CD14-positive monocyte (primary cell): ENCODE measurements at regions not wholly inside any gene's neighbourhood (a gene's known extent, or its start where the extent isn't known, plus 50 kb on each side); places are given as distances from the start of the nearest gene placed in this dataset.

Experiments used
- DNase-seq, 3 donors: peaks; one replicate each; pipeline ENCODE4 v3.0.0-alpha.2; 2011 to 2022
- H2AFZ ChIP-seq: 2 replicates; pipeline ENCODE4 v1.6.0; 2012; ENCODE audit warnings: mild to moderate bottlenecking, low read depth, low read length, inconsistent platforms; ENCODE audit not compliant: insufficient read depth, poor library complexity, severe bottlenecking
- H3K27ac ChIP-seq, 2 donors: 1 replicate in 1 of 2; 2 replicates in 1 of 2; pipeline ENCODE4 v1.5.1; 2012 to 2013; ENCODE audit warnings: low read length in 2 of 2, control low read depth in 1 of 2, inconsistent platforms in 1 of 2, low read depth in 1 of 2, mild to moderate bottlenecking in 1 of 2
- H3K27me3 ChIP-seq, 2 donors: one replicate each; pipeline versions ENCODE4 v1.6.0 to v1.6.1; 2011 to 2013; ENCODE audit warnings: low read length in 2 of 2; ENCODE audit not compliant: control insufficient read depth in 2 of 2, insufficient read depth in 2 of 2
- H3K36me3 ChIP-seq, 2 donors: replicated peaks in 1 of 2; 1 replicate in 1 of 2; 2 replicates in 1 of 2; pipeline versions ENCODE4 v1.5.1 to v1.6.1; 2012 to 2013; ENCODE audit warnings: low read length in 2 of 2, control low read depth in 1 of 2, inconsistent platforms in 1 of 2, mild to moderate bottlenecking in 1 of 2; ENCODE audit not compliant: insufficient read depth in 2 of 2, control insufficient read depth in 1 of 2
- H3K4me1 ChIP-seq, 2 donors: 1 replicate in 1 of 2; 2 replicates in 1 of 2; pipeline versions ENCODE4 v1.5.1 to v1.6.1; 2012 to 2013; ENCODE audit warnings: low read length in 2 of 2, control low read depth in 1 of 2, inconsistent platforms in 1 of 2, mild to moderate bottlenecking in 1 of 2, moderate library complexity in 1 of 2; ENCODE audit not compliant: insufficient read depth in 2 of 2, control insufficient read depth in 1 of 2
- H3K4me2 ChIP-seq: replicated peaks from 2 replicates; pipeline ENCODE3; 2012; ENCODE audit warnings: low read length, moderate library complexity, mild to moderate bottlenecking; ENCODE audit not compliant: poor library complexity, severe bottlenecking; ENCODE audit errors: extremely low read depth
- H3K4me3 ChIP-seq, 3 experiments: fragments of 200-600 bp in 1 of 3; sonication (generic) in 1 of 3; replicated peaks in 1 of 3; 1 replicate in 2 of 3; 2 replicates in 1 of 3; pipeline ENCODE4 v1.5.1; 2011 to 2013; ENCODE audit warnings: low read length in 3 of 3, mild to moderate bottlenecking in 3 of 3, control low read depth in 2 of 3, low read depth in 2 of 3, inconsistent platforms in 1 of 3, moderate library complexity in 1 of 3
- H3K79me2 ChIP-seq: 2 replicates; pipeline ENCODE4 v1.6.0; 2012; ENCODE audit warnings: mild to moderate bottlenecking, control low read depth, inconsistent platforms, low read length, moderate library complexity; ENCODE audit not compliant: insufficient read depth
- H3K9ac ChIP-seq: 2 replicates; pipeline ENCODE4 v1.6.0; 2017; ENCODE audit warnings: low read length, mild to moderate bottlenecking; ENCODE audit not compliant: insufficient read depth, poor library complexity, severe bottlenecking
- H3K9me3 ChIP-seq, 2 donors: replicated peaks in 1 of 2; 1 replicate in 1 of 2; 2 replicates in 1 of 2; pipeline versions ENCODE4 v1.5.1 to v1.6.1; 2012 to 2013; ENCODE audit warnings: low read length in 2 of 2, control low read depth in 1 of 2; ENCODE audit not compliant: control insufficient read depth in 1 of 2, insufficient read depth in 1 of 2
- H4K20me1 ChIP-seq: 2 replicates; pipeline ENCODE4 v1.6.0; 2012; ENCODE audit warnings: mild to moderate bottlenecking, low read length, control low read depth, moderate library complexity; ENCODE audit not compliant: insufficient read depth
- H3K27ac Mint-ChIP-seq, 7 donors: one replicate each; pipeline ENCODE4 v1.8.0; 2020; ENCODE audit warnings: mild to moderate bottlenecking in 7 of 7, mixed read lengths in 7 of 7, moderate library complexity in 6 of 7, inconsistent platforms in 2 of 7
- H3K27me3 Mint-ChIP-seq, 3 donors: one replicate each; pipeline ENCODE4 v1.8.0; 2021 to 2022; ENCODE audit warnings: low read depth in 3 of 3, mild to moderate bottlenecking in 3 of 3, mixed read lengths in 3 of 3, moderate library complexity in 3 of 3, inconsistent platforms in 1 of 3
- H3K36me3 Mint-ChIP-seq, 2 donors: one replicate each; pipeline ENCODE4 v1.8.0; 2020; ENCODE audit warnings: mixed read lengths in 2 of 2, inconsistent platforms in 1 of 2, mild to moderate bottlenecking in 1 of 2
- H3K4me1 Mint-ChIP-seq: one replicate; pipeline ENCODE4 v1.8.0; 2020; ENCODE audit warnings: mild to moderate bottlenecking, mixed read lengths
- H3K4me3 Mint-ChIP-seq, 2 donors: one replicate each; pipeline ENCODE4 v1.8.0; 2020; ENCODE audit warnings: mild to moderate bottlenecking in 2 of 2, mixed read lengths in 2 of 2, moderate library complexity in 1 of 2
- H3K9me3 Mint-ChIP-seq, 7 donors: one replicate each; pipeline ENCODE4 v1.8.0; 2020 to 2022; ENCODE audit warnings: mixed read lengths in 7 of 7, mild to moderate bottlenecking in 6 of 7, moderate library complexity in 6 of 7, inconsistent platforms in 2 of 7
- CTCF ChIP-seq: fragments of 200-600 bp; IDR thresholded peaks from one replicate; pipeline ENCODE4 v1.8.0; 2022; ENCODE audit warnings: antibody characterized with exemption, mild to moderate bottlenecking
- whole genome bisulfite sequencing: methylation state at CpG from one replicate; pipeline ENCODE4 v1.1.5; 2013; ENCODE audit warnings: missing lambda C conversion rate; ENCODE audit not compliant: insufficient coverage; 5-methylcytosine and 5-hydroxymethylcytosine counted together
- intact Hi-C, 2 donors: fragments of 100-400 bp; cut with micrococcal nuclease; formaldehyde crosslinking; loops; one replicate each; pipeline versions ENCODE4 v1.15.0 to v1.15.1; 2023

DNA sequence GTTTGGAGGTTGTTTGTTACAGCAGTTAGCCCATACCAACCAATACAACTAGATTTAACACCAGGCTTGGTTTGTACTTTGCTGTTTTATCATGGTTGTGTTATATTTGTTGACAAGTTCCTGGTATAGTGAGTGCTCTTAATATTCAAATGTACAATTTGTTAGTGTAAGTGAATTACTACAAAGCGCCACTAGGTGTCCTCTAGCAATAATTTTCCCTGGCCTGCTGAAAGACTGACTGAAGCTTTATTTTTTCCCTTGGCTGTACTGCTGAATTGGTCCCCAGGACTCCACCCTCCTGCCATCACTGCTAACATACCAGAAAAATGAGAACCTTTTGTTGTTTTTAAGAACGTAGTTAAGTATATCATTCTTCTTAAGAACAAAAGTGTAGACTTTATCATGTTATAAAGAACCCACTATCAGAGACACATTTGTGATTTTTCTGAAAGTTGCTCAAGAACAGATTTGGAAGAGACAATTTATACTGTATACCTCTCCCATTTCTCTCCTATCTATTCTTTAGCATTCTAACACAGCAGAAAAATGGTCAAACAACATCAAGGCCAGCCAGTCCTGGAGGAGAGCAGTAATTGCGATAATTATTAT, 75.3 kb upstream of the FAR2 start:
- intact Hi-C loops: loop anchor here in 1 of 2 donors (10.0 kb wide), 1 partner anchor 241 kb away; no protein-coding TSS in a partner anchor
- Histone ChIP-seq H3K4me2 (no peak overlapping the region), H3K79me2 (no peaks in the 10 kb centered on the region), H3K4me1 (no peaks in the 10 kb centered on the region), H3K27ac (no peak overlapping the region), H3K9ac (no peak overlapping the region), H3K9me3 (no peaks in the 10 kb centered on the region), H2AFZ (no peak overlapping the region), H3K4me3 (no peak overlapping the region), H3K36me3 (no peaks in the 10 kb centered on the region), H3K27me3 (no peaks in the 10 kb centered on the region), H4K20me1 (no peaks in the 10 kb centered on the region)
- H3K4me3 Mint-ChIP-seq: no peak overlapping the region
- H3K9me3 Mint-ChIP-seq: no peaks in the 10 kb centered on the region
- H3K27ac Mint-ChIP-seq: no peak overlapping the region
- no peaks in the 10 kb centered on the region for H3K4me1 Mint-ChIP-seq
- DNase-seq: peak; percentile 34 to 65 (median 54)
- H3K27me3 Mint-ChIP-seq: peaks cover 1 to 2% (median 2%) of the 10 kb centered on the region in 3 donors
- WGBS: no CpG with 5 or more reads among the region's 3 CpGs
- no peaks in the 10 kb centered on the region for H3K36me3 Mint-ChIP-seq
- peak; percentile 83 for TF ChIP-seq CTCF

DNA sequence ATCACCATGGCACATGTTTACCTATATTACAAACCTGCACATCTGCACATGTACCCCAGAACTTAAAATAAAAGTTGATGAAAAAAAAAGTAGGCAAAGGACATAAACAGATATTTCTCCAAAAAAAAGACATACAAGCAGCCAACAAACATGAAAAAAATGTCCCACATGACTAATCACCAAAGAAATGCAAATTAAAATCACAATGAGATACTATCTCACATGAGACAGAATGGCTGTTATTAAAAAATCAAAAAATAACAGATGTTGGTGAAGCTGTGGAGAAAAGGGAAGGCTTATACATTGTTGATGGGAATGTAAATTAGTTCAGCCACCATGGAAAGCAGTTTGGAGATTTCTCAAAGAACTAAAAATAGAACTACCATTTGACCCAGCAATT, 68.0 kb upstream of the FAR2 start:
- no peaks in the 10 kb centered on the region for H3K4me1 ChIP-seq
- no peak for TF ChIP-seq CTCF
- H3K36me3 ChIP-seq: no peaks in the 10 kb centered on the region
- no peak overlapping the region for H3K4me2 ChIP-seq
- no peak overlapping the region for H3K27ac ChIP-seq
- intact Hi-C loops: loop anchor here in 1 of 2 donors (10.0 kb wide), 1 partner anchor 234 kb away; no protein-coding TSS in a partner anchor
- no peak overlapping the region for H3K27ac Mint-ChIP-seq
- no peak overlapping the region for H3K4me3 ChIP-seq
- no peak overlapping the region for H2AFZ ChIP-seq
- no peak overlapping the region for H3K9ac ChIP-seq
- H3K79me2 ChIP-seq: no peaks in the 10 kb centered on the region
- no peaks in the 10 kb centered on the region for H4K20me1 ChIP-seq
- no peak for DNase-seq
- no peak overlapping the region for H3K4me3 Mint-ChIP-seq
- H3K9me3 ChIP-seq: no peaks in the 10 kb centered on the region
- no peaks in the 10 kb centered on the region for H3K9me3 Mint-ChIP-seq
- H3K4me1 Mint-ChIP-seq: no peaks in the 10 kb centered on the region
- no peaks in the 10 kb centered on the region for H3K27me3 ChIP-seq
- H3K27me3 Mint-ChIP-seq: peaks cover 0 to 2% (median 0%) of the 10 kb centered on the region in 3 donors
- H3K36me3 Mint-ChIP-seq: no peaks in the 10 kb centered on the region
